ENCODE measurements at regions not wholly inside any gene's neighbourhood (a gene's known extent, or its start where the extent isn't known, plus 50 kb on each side); places are given as distances from the start of the nearest gene placed in this dataset.

DNA sequence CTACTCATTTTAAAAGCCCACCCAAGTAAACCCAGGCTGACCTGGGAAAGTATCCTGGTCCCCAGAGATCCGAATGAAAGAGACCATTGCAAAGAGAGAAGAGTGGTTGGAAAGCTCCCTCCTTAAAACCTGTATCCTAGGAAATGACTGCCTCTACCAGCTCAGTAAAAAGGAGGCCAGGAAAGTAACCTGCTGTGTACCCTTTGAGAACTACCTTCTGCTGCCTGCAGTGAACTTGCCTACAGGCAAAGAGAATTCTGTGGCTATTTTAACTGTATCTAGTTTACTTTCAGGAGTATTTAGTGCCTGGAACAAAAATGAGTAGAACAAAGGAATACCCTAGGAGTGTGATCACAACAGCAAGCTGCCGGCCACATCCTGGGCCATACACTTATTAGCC lies 641.7 kb upstream of the NRXN1 start:
- WGBS, 2 experiments (ENCODE audit: insufficient coverage in 1 of 2, insufficient read length in 1 of 2): 34 to 60% methylated on average over 1 to 2 of the region's 2 CpGs
- Histone ChIP-seq H3K27me3 (ENCODE audit: control insufficient read depth, insufficient read depth, low read length, poor library complexity, severe bottlenecking) (no peaks in the 10 kb centered on the region), H3K9ac (ENCODE audit: extremely low read depth, low read length, poor library complexity, severe bottlenecking) (no peak overlapping the region), H3K4me3 (ENCODE audit: low read length) (no peak overlapping the region), H3K9me3 (ENCODE audit: control insufficient read depth, low read length) (no peaks in the 10 kb centered on the region), H3K36me3 (ENCODE audit: control insufficient read depth, insufficient read depth, low read length) (no peaks in the 10 kb centered on the region), H3K27ac (ENCODE audit: low read depth, low read length) (peak overlapping the region; percentile 10), H3K4me1 (ENCODE audit: control insufficient read depth, insufficient read depth, low read length) (no peaks in the 10 kb centered on the region)
- peak; percentile 39 for DNase-seq
- Mint-ChIP-seq H3K36me3 (ENCODE audit: low read depth) (no peaks in the 10 kb centered on the region), H3K4me1 (no peaks in the 10 kb centered on the region), H3K4me3 (no peak overlapping the region), H3K9me3 (no peaks in the 10 kb centered on the region), H3K27me3 (ENCODE audit: insufficient read depth) (no peaks in the 10 kb centered on the region), H3K27ac (no peak overlapping the region)
- TF ChIP-seq, protein P1, sequence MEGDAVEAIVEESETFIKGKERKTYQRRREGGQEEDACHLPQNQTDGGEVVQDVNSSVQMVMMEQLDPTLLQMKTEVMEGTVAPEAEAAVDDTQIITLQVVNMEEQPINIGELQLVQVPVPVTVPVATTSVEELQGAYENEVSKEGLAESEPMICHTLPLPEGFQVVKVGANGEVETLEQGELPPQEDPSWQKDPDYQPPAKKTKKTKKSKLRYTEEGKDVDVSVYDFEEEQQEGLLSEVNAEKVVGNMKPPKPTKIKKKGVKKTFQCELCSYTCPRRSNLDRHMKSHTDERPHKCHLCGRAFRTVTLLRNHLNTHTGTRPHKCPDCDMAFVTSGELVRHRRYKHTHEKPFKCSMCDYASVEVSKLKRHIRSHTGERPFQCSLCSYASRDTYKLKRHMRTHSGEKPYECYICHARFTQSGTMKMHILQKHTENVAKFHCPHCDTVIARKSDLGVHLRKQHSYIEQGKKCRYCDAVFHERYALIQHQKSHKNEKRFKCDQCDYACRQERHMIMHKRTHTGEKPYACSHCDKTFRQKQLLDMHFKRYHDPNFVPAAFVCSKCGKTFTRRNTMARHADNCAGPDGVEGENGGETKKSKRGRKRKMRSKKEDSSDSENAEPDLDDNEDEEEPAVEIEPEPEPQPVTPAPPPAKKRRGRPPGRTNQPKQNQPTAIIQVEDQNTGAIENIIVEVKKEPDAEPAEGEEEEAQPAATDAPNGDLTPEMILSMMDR (conservative IDR thresholded peaks at IDR 0.05): no peak

- DNase-seq: no peak
- Histone ChIP-seq H3K4me3 (ENCODE audit: low read length) (no peak overlapping the region), H3K27ac (ENCODE audit: low read depth, low read length) (no peak overlapping the region), H3K4me1 (ENCODE audit: control insufficient read depth, insufficient read depth, low read length) (no peaks in the 10 kb centered on the region), H3K9me3 (ENCODE audit: control insufficient read depth, low read length) (no peaks in the 10 kb centered on the region), H3K36me3 (ENCODE audit: control insufficient read depth, insufficient read depth, low read length) (no peaks in the 10 kb centered on the region), H3K27me3 (ENCODE audit: control insufficient read depth, insufficient read depth, low read length, poor library complexity, severe bottlenecking) (no peaks in the 10 kb centered on the region), H3K9ac (ENCODE audit: extremely low read depth, low read length, poor library complexity, severe bottlenecking) (no peak overlapping the region)
- Mint-ChIP-seq H3K9me3 (peaks cover 4% of the 10 kb centered on the region), H3K36me3 (ENCODE audit: low read depth) (peaks cover 2% of the 10 kb centered on the region), H3K4me1 (no peaks in the 10 kb centered on the region), H3K27ac (no peak overlapping the region), H3K4me3 (no peak overlapping the region), H3K27me3 (ENCODE audit: insufficient read depth) (no peaks in the 10 kb centered on the region)
- TF ChIP-seq, protein P1 (conservative IDR thresholded peaks at IDR 0.05): no peak
- WGBS, 2 experiments (ENCODE audit: insufficient coverage in 1 of 2, insufficient read length in 1 of 2): 89% methylated on average over 1 of the region's 1 CpG; no CpG with 5 or more reads in 1 of the 2 experiments
These were observed 635.7 kb upstream of the NRXN1 start for GRCh38 chr2:51667679-51668078.

DNA sequence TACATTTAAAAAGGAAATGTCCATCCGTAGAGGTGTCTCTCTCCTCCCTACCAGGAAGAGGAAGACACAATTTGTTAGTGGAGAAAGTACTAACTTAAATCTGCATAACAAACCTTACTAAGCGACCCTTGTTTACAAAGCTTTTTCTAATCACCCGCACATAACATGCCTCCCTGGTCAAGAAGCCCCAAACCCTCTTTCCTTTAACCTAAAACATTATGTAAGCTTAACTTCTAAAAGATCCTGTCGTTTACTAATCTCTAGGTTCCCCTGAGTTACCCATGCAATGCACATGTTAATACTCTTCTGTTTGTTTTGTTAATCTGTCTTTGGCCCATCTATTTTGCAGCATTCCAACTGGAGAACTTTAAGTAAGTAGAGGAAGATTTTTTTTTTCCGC lies 630.3 kb upstream of the NRXN1 start:
- H3K9me3 ChIP-seq (ENCODE audit: control insufficient read depth, low read length): no peaks in the 10 kb centered on the region
- H3K4me1 ChIP-seq (ENCODE audit: control insufficient read depth, insufficient read depth, low read length): no peaks in the 10 kb centered on the region
- no peak overlapping the region for H3K27ac ChIP-seq (ENCODE audit: low read depth, low read length)
- Mint-ChIP-seq H3K4me1 (peaks cover 6% of the 10 kb centered on the region), H3K36me3 (ENCODE audit: low read depth) (peaks cover 2% of the 10 kb centered on the region), H3K27ac (no peak overlapping the region), H3K9me3 (peaks cover 4% of the 10 kb centered on the region), H3K4me3 (no peak overlapping the region), H3K27me3 (ENCODE audit: insufficient read depth) (no peaks in the 10 kb centered on the region)
- no peaks in the 10 kb centered on the region for H3K36me3 ChIP-seq (ENCODE audit: control insufficient read depth, insufficient read depth, low read length)
- H3K27me3 ChIP-seq (ENCODE audit: control insufficient read depth, insufficient read depth, low read length, poor library complexity, severe bottlenecking): no peaks in the 10 kb centered on the region
- no peak for DNase-seq
- no peak overlapping the region for H3K4me3 ChIP-seq (ENCODE audit: low read length)
- WGBS, 2 experiments (ENCODE audit: insufficient coverage in 1 of 2, insufficient read length in 1 of 2): 25 to 35% methylated on average over 2 to 3 of the region's 5 CpGs
- TF ChIP-seq, protein P1 (conservative IDR thresholded peaks at IDR 0.05): no peak
- no peak overlapping the region for H3K9ac ChIP-seq (ENCODE audit: extremely low read depth, low read length, poor library complexity, severe bottlenecking)
